HG03575 (cell line): ENCODE measurements at regions not wholly inside any gene's neighbourhood (a gene's known extent, or its start where the extent isn't known, plus 50 kb on each side); places are given as distances from the start of the nearest gene placed in this dataset.
"Not testable (repeated sequence)": the region's sequence is repeated elsewhere in the genome, so short reads cannot be mapped to it uniquely, and the experiment has no call there.

Source experiments
- ATAC-seq: cut with Tn5 transposase; IDR thresholded peaks from one replicate; pipeline ENCODE4 v1.9.1; 2021; ENCODE audit not compliant: unreplicated experiment, insufficient number of reproducible peaks, low FRiP score; ENCODE audit errors: extremely low read depth

DNA sequence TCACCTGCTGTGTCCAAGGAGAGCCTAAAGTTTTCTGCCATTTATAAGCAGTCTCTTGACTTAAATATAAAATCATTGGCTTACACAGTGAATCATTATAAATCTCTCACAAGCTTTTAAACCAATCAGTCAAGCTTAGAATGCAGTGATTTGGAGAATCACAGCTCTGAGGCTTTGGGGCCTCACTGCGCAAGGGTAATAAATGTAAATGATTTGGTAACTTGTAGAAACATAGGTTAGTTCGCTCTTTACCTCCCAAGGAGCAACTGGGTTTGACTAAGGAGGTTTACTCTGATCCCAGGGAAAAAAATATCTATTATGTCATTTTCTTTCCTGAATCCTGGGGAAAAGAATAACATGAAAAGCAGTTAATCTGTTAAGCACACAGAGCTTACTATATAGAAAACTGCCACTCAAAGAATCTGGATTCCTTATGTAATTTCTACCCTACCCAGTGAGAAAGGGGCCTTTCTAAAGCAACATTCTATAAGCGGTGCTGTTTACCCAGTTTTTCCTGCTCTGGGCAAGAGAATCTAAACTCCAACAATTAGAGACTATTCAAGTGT lies 128.2 kb downstream of the MZT1 start:
- no peak for ATAC-seq

DNA sequence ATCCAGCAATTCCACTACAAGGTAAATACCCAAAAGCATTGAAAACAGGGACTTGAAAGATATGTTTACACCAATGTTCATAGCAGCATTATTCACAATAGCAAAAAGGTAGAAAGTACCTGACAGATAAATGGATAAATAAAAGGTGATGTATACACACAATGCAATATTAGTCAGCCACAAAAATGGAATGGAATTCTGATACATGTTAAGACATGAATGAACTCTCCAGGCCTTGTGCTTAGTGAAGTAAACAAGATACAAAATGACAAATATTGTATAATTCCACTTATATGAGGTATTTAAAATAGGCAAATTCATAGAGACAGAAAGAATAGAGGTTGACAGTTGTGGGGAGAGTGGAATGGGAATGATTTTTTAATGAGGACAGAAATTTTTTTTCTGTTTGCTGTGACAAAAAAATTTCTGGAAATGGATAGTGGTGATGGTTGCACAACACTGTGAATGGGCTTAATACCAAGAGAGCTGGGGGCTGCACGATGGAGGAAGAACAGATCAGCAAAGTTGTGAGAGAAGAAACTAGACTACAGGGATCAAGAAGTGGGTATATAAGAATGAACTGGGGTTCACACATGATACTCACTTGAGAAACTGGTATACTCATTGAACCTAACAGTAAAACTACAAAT lies 137.2 kb downstream of the MZT1 start:
- no peak for ATAC-seq

DNA sequence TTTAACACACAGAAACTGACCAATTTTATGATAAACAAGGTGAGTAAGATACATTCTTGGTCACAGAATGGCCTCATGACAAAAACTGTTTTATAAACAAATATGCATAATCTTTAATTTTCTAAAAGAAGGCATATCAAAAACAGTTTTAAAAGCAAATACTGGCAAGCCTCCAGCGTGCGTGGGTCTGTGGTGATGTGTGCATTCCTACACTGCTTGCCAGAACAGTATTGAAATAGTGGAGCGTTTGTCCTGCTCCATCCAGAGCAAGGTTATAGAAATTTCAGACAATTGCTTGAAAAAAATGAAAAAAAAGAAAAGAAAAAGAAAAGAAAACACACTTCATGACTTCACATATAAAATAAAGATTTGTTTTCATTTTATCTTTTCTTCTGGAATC lies 140.9 kb downstream of the MZT1 start:
- no peak for ATAC-seq

DNA sequence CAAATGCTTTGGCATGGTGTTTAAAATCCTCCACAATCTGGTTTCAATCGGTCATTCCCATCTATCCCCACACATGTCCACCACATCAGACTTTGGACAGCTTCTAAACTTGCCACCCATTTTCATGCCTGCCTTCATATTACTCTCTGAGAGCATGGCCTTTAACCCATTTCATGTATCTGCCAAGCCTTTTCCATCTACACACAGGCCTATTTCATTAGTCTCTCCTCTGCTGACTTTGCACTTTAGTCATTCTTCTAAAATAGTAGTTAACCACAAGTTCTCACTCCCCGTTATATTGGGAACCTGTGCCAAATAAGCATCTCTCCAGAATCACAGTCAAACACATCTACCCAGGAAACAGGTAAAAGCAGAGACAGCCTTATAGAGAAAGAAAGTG lies 142.2 kb downstream of the MZT1 start:
- no peak for ATAC-seq

DNA sequence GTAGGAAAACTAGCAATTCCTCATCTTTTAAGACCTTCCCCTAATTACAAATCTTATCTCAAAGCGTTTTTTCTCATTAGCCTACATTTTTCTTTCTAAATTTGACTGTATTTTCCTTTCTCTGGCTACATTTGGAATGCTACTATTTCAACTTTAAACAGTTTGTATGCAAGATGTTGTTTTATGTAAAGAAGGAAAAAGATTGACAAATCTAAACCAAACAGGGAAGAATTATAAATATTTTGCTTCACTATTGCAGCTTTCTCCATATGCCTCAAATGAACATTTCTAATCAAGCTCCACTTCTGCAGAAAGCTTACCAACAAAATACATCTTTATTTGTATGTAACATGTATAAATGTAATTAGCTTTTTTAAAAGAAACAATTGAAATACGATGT lies 156.2 kb downstream of the MZT1 start:
- no peak for ATAC-seq

DNA sequence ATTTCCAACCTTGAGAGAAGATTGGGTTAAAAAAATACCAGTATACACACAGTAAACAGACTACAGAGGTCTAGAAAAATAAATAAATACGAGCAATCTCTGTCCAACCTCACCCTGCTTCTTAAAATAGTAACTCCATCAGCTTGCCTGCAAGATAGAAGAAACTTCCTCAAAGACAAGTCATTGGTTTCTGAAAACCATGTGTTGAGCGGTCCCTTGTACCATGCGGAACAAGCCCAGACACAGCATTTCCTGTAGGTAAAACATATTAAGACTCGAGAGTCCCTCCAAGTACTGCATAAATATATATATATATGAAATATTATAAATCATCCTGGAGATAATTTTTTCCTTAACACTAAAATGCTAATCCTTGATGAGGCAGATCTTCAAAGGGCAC lies 157.4 kb downstream of the MZT1 start:
- peak; percentile 60 for ATAC-seq

DNA sequence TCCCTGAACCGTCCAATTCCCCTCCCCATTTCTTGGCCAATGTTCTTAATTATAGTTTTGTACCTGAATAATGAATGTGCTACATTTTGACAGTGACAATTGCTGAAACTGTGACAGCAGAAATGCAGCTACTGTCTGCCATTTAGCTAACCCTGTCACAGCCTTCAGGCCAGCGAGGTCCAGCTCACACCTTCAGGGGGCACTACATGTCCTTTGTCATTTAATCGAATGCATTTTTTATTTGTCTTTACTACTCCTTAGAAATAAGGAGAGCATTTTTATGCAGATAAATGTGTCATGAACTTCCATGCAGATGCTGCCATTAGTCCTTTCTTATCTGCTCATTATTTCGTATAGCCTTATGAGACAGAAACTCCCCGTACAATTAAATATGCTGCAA lies 159.9 kb downstream of the MZT1 start:
- no peak for ATAC-seq

DNA sequence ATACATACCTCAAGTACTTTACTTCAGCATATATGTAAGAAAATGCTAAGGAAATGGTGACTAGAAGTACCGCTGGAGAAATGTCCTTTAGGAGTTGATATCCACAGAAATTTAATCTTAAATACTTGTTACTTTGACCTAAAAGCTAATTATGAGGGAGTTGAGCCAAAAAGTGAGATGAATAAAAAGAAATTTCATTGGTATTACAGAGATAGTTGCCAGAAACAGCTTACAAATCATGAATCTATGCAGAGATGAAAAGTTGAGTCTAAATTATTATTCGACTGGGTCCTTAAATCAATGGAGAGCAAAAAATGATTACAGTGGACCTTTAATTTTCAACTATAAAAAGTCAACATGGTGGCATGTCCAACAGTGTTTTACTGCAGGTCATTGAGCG lies 160.9 kb downstream of the MZT1 start:
- no peak for ATAC-seq

DNA sequence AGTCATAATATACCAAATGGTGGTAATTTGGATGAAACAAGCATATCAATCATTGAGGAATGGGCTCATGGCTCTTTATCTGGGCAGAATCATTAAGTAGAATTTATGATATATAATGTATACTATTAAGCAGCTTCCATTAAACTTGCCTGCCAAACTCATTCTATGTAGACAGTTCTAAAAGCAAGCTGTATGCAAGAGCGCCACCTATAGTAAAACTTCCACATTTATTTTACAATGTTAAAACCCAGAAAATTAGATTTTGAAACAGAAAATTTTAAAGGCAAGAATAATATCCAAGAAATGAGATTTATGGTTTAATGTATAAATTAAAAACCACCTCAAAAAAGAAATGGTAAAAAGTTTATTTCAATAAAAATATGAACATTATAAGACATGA lies 161.5 kb downstream of the MZT1 start:
- no peak for ATAC-seq

DNA sequence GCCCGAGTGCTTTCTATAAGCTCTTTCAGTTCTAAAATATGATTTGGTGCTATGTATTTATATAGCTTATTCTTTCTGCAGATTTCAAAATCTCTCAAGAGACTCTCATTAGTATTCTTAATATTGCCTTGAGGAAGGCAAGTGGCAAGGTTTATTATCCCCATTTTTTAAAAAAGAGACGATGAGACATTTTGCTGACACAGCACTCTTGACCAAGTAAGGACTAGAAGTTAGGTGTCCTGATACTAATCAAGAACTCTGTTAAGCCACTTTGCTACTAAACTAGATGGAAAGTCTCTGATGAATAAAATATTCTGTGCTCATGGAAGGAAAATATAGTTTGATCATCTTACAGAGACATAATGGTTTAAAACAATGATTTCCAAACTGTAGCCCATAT lies 164.7 kb downstream of the MZT1 start:
- ATAC-seq: no peak

DNA sequence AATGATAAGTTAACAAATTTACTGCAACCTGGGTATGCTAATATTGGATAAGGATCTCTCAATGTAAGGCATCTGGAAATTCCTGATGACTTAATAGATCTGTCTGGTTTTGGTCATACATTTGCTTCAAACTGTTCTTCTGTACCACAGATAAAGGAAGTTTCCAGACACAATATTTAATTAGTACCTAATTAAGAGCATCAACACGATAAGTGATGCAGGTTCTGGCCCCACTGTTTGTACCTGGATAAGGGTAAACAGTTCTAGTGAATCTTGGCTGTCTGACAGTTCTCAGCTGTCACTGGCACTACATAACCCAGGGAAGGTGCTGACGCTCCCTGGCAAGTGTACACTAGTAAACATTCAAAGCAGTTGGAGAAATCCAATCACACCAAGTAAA lies 165.6 kb downstream of the MZT1 start:
- ATAC-seq: no peak

DNA sequence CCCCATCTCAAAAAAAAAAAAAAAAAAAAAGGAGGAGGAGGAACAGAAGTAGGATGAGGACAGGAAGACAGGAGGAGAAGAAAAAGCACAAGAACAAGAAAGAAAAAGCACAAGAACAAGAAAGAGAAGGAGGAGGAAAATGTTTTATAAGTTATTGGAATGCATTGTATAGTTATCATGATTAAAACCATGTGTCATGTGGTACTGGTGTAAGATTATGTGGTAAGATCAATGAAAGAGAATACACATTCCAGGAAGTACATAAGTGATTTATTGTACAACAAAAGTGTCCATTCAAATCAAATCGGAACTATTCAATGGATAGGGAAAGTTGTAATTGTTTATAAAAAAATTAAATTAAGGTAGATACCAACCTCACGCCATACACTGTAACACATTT lies 167.7 kb downstream of the MZT1 start:
- no peak for ATAC-seq

DNA sequence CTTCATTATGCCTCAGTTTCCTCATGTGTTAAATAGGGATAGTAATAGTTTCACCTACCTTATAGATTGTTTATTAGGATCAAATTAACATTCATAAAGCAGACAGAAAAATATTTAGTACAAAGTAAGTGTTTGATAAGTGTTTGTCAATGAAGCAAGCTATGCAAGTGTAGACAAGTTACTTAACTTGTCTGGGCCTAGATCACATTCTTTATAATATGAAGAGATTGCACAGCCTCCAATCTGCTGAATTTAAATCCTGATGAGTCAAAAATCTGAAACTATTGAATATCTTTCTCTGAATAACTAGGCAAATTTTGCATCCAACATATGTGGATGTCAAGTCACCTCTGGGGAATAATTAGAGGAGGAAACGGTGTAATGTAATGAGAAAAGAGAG lies 170.5 kb downstream of the MZT1 start:
- ATAC-seq: no peak

DNA sequence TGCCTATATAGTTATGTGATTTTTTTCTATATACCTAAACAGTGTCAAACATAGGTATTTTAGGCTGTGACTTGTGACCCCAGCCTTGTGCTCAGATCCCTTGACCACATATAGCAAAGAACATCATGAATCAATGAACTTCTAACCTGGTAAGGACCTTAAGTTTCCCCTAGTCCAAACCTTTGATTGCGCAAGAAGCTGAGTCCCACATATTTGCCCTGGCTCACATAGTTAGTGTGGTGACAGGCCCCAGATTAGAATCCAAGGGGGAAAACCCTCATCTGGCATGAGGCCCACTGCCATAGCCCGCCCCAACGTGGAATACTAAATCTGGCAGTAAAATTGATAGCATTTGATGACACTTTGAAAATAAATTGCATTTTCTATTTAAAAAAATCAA lies 171.8 kb downstream of the MZT1 start:
- no peak for ATAC-seq

DNA sequence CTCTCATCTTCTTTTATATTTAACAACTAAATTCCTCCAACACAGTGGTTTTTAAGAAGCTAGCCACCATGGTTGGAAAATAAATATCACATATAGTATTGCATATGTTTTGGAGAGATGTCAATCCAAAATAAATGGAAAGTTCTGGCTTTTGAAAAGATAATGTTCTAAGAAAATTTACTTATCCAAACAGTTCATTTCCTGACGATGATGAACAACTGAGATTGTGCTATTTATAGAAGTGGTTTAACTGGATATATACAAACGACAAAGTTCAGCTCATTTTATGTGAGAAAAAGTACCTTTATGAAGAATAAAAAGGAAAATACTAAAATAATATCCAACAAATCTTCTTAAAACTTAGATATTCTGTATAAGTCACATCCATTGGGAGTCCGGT lies 174.7 kb downstream of the MZT1 start:
- no peak for ATAC-seq

DNA sequence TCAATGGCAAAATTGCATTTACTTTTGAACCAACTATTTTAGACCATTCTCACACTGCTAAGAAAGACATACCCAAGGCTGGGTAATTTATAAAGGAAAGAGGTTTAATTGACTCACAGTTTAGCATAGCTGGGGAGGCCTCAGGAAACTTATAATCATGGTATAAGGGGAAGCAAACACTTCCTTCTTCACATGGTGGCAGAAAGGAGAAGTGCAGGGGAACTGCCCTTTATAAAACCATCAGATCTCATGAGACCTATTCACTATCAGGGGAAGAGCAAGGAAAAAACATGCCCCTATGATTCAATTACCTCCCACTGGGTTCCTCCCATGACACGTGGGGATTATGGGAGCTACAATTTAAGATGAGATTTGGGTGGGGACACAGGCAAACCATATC lies 181.5 kb downstream of the MZT1 start:
- not testable (repeated sequence) for ATAC-seq

DNA sequence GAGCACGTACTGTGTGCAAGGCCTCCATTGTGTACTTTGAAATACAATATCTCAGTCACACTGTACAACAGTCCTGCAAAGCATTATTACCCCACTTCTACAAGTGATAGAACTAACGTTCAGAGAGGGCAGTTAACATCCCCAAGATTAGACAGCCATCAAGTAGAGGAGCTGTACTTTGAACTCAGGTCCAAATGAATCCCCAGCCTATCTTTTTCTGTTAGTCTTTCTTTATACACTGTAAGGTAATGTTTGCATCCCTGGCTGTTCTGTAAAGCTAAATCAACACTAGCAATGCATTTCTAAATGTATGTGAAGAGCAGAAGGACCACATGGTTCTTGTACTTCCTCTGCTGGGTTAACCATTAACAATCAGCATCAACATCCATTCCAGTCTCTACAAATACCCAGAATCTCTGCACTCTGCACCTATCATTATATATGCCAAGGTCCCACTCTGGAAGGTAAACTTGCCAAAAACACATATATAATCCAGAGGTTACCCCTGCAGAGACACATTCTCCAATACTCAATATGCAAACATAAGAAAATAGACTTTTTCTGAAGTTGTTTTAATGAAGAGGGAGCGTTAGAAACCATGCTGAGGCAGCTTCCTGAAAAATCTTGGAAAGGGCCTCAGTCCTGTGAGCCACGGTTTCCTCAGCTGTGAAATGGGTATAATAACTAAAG lies 182.3 kb downstream of the MZT1 start:
- ATAC-seq: no peak

DNA sequence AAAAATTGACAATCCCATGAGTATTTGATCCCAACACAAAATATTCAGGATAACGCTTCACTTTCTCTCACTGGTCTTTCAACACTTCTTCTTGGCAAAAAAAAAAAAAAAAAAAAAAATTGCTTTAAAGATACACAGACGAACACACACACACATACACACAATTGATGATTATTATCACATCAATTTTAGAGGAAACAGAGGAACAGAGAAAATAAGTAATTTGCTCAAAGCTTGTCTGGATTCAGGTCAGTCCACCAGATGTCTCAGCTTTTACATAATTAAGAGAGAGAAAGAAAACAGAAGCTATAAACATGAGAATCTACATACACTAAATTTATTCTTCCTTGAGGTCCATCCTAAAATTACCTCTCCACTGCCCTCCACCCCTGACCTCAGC lies 183.4 kb downstream of the MZT1 start:
- no peak for ATAC-seq

DNA sequence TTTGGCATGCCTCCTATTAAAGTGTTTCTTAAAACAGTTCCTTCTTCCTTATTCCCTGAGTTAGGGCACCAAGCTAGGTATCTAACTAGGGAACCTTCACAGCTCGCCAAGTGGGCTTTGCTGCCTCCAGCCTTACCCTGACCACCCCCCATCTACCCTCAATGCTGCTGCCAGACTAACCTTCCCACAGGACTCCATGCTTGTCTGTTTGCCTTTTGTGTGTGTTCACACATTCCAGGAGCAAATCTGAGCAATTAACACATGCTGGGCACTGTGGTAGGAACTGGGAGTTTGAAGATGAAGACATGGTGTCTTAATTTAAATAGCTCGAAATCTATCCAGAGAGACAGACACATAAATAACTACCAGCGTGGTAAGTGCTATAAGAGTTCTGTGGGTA lies 185.2 kb downstream of the MZT1 start:
- ATAC-seq: no peak

DNA sequence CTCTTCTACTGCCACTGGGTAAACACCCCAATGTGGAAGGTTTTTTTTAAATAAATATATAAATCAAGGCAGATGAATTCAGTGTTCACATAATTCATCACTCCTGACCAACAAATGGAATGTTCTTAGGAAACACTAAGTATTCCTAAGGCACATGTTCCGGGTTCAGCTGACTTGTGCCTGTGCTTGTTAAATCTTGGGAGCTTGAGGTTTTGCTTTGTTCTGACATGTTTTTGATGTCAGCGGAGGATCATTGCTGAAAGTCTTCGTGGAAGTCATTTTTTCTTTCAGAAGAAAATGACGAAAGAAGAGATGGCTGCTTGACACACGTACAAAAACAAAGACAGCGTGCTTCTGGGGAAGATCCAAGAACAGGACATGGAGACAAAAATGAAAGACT lies 185.8 kb downstream of the MZT1 start:
- ATAC-seq: no peak

DNA sequence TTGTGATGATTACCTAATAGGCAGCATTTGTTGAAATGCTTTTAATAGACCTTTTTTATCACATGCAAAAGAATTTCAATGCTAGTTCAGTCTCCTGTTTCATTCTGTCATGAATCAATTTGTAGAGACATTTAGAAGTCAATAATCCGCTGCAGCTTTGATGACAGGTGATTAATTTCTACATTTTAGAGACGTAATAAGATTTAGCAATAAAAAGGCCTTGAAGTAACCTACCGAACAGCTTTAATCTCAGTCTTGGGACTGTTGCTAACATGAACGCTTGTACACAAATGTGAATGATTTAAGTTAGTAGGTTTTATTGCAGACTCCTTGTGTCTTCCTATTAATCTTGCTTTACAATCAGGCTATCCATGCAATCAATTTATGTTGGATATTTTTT lies 186.5 kb downstream of the MZT1 start:
- ATAC-seq: no peak
